Islet precursor cell (in vitro differentiated cells): ENCODE measurements at regions not wholly inside any gene's neighbourhood (a gene's known extent, or its start where the extent isn't known, plus 50 kb on each side); places are given as distances from the start of the nearest gene placed in this dataset.
"Not testable (repeated sequence)": the region's sequence is repeated elsewhere in the genome, so short reads cannot be mapped to it uniquely, and the experiment has no call there.

Experiments used
- DNase-seq: peaks from one replicate; pipeline ENCODE4 v3.0.0-alpha.2; 2018

GRCh38 chr17:15802917-15803316 is 70.8 kb downstream of the TBC1D26 start:
- DNase-seq = not testable (repeated sequence)

- DNase-seq = peak; percentile 7
These were observed 74.7 kb downstream of the TBC1D26 start for GRCh38 chr17:15806825-15807224.

GRCh38 chr17:15813388-15813787 is 81.3 kb downstream of the TBC1D26 start:
- DNase-seq = not testable (repeated sequence)

GRCh38 chr17:15814003-15814402 is 81.9 kb downstream of the TBC1D26 start:
- not testable (repeated sequence) for DNase-seq

GRCh38 chr17:15817861-15818260 is 85.8 kb downstream of the TBC1D26 start:
- not testable (repeated sequence) for DNase-seq

- DNase-seq = not testable (repeated sequence)
These were observed 90.2 kb downstream of the TBC1D26 start for GRCh38 chr17:15822280-15822679.

GRCh38 chr17:15828727-15829314 is 96.7 kb downstream of the TBC1D26 start:
- DNase-seq = peak; percentile 87

GRCh38 chr17:15830221-15830620 is 98.1 kb downstream of the TBC1D26 start:
- DNase-seq = not testable (repeated sequence)

GRCh38 chr17:15831182-15831581 is 99.1 kb downstream of the TBC1D26 start:
- DNase-seq = not testable (repeated sequence)

- not testable (repeated sequence) for DNase-seq
These were observed 100.9 kb downstream of the TBC1D26 start for GRCh38 chr17:15832921-15833480.

- not testable (repeated sequence) for DNase-seq
These were observed 101.8 kb downstream of the TBC1D26 start for GRCh38 chr17:15833890-15834289.

- DNase-seq = not testable (repeated sequence)
These were observed 103.4 kb downstream of the TBC1D26 start for GRCh38 chr17:15835481-15835880.

- not testable (repeated sequence) for DNase-seq
These were observed 104.3 kb downstream of the TBC1D26 start for GRCh38 chr17:15836249-15836982.

- DNase-seq = not testable (repeated sequence)
These were observed 104.9 kb downstream of the TBC1D26 start for GRCh38 chr17:15836991-15837390.

- not testable (repeated sequence) for DNase-seq
These were observed 97.3 kb upstream of the ADORA2B start for GRCh38 chr17:15847447-15848229.

GRCh38 chr17:15849054-15849453 is 95.9 kb upstream of the ADORA2B start:
- peak; percentile 91 for DNase-seq

- not testable (repeated sequence) for DNase-seq
These were observed 94.9 kb upstream of the ADORA2B start for GRCh38 chr17:15850071-15850470.

- not testable (repeated sequence) for DNase-seq
These were observed 94.2 kb upstream of the ADORA2B start for GRCh38 chr17:15850687-15851086.

- DNase-seq = not testable (repeated sequence)
These were observed 92.1 kb upstream of the ADORA2B start for GRCh38 chr17:15852863-15853262.

- DNase-seq = not testable (repeated sequence)
These were observed 88.7 kb upstream of the ADORA2B start for GRCh38 chr17:15856191-15856590.

GRCh38 chr17:15856745-15857144 is 88.2 kb upstream of the ADORA2B start:
- not testable (repeated sequence) for DNase-seq

- not testable (repeated sequence) for DNase-seq
These were observed 86.8 kb upstream of the ADORA2B start for GRCh38 chr17:15858082-15858481.

GRCh38 chr17:15860774-15861173 is 84.2 kb upstream of the ADORA2B start:
- DNase-seq = not testable (repeated sequence)
